ENCODE measurements at regions not wholly inside any gene's neighbourhood (a gene's known extent, or its start where the extent isn't known, plus 50 kb on each side); places are given as distances from the start of the nearest gene placed in this dataset.

- TF ChIP-seq CTCF (conservative IDR thresholded peaks at IDR 0.05; ENCODE audit: low read length): no peak
- TF ChIP-seq EZH2phosphoT487 (IDR thresholded peaks at IDR 0.05; ENCODE audit: borderline replicate concordance, low read depth, low read length): no peak
Observed at GRCh38 chr4:71201057-71201456, 137.8 kb upstream of the SLC4A4 start.
